NCI-H2081 treated with DMSO at 0.1 percent for 48 hours (cell line): ENCODE measurements at regions not wholly inside any gene's neighbourhood (a gene's known extent, or its start where the extent isn't known, plus 50 kb on each side); places are given as distances from the start of the nearest gene placed in this dataset.
"Not testable (repeated sequence)": the region's sequence is repeated elsewhere in the genome, so short reads cannot be mapped to it uniquely, and the experiment has no call there.

Experiments
- DNase-seq: peaks from one replicate; lab custom pipeline; 2025; lab: John Stamatoyannopoulos, UW

DNA sequence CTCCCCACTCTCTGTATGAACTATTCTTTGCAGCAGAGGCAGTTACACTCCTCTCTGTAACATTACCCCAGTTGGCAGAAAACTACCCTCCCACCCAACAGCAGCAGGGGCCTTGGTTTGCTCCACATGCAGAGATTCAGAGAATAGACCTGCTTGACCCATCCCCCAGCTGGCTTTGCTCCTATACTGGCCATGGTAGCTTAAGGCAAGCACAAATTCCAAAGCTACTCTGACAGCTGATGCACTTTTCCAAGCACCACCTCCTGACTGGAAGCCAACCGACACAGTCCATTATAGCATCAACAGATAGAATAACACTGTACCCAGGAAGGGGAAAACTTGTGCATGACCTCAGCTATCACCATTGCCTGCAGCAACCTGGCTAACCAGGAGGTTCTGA lies 846.5 kb upstream of the NCAM2 start:
- DNase-seq, result no peak

DNA sequence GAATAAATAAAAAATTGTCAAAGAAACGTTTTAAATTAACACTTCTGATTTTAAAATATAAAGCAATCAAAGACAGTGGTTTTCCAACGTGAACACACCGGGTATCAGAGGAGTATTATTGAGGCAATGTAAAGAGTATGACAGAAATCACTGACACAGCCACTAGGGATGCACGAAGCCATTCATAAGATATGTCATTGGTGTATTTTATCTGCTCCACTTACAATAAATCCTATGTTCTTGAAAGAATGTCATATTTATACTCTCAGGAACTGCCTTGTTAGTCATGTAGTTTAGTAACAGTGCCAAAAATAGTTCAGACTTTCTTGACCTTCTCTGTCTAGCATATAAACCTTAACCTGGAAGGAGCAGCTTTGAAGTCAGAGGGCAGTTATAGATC lies 835.0 kb upstream of the NCAM2 start:
- no peak for DNase-seq

DNA sequence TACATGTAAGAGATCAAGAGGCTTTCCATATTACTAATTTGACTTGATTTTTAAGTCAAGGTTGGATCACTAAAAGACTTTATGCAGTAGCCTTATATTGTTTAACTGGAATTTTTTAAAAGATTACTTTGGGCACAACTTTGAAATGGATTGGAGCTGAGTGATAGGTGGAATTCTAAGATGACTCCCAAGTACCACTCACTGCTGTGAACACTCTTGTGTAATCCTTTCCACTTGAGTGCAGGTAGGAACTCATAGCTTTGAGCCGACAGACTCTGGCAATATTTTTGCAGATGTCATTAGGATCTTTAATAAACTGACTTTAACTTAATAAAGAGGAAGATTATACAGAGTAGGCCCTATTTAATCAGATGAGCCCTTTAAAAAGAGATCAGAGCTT lies 831.1 kb upstream of the NCAM2 start:
- DNase-seq, result no peak

- no peak for DNase-seq
These were observed 828.2 kb upstream of the NCAM2 start for GRCh38 chr21:20169812-20170576.

DNA sequence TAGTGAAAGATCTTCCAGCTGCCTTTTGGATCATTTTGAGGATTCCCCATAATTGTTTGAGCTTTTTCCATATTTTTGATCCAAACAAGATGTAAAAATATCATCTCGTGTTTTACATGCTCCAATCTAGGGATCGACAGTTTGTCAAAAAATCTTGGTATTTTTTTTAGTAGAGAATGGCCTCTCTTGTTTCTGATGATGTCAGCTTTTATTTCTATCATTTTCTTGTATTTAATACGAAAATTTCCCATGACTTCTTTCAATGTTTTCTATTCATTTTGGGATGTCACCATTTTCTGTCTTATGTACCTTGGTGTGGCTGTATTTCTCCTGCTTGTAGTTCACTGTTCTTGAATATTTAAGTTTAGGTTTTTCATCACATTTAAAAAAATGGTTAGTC lies 812.0 kb upstream of the NCAM2 start:
- DNase-seq, result no peak

DNA sequence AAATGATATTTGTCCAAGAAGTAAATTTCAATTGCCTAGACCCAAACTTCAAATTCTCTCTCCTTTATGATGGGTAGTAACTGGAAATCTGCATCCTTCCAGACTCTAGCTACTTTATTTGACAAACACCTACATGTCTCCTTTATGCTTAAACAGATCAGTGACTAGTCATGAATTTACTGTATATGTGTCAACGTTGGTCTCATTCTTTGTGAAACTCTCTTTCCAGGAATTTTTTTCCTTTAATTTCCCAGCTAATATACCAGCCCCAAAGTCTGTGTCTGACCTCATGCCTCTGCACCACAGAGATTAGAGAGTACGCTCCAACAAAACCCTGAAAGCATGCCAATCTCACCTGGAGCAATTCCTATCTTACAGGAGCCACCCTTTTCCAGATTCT lies 811.2 kb upstream of the NCAM2 start:
- no peak for DNase-seq

DNA sequence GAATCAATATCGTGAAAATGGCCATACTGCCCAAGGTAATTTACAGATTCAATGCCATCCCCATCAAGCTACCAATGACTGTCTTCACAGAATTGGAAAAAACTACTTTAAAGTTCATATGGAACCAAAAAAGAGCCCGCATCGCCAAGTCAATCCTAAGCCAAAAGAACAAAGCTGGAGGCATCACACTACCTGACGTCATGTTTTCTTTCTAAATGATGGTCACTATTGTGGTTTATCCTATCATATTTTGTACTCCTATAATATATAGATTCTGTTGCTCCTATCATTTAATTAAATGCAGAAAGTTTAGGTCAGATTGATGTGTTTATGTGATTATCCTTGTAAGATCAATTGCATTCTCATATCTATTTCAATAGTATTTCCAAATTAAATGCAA lies 796.9 kb upstream of the NCAM2 start:
- not testable (repeated sequence) for DNase-seq

- no peak for DNase-seq
These were observed 790.9 kb upstream of the NCAM2 start for GRCh38 chr21:20207335-20207734.

GRCh38 chr21:20215959-20216358 lies 782.2 kb upstream of the NCAM2 start:
- DNase-seq, result no peak

GRCh38 chr21:20220586-20220985 lies 777.6 kb upstream of the NCAM2 start:
- no peak for DNase-seq

- DNase-seq, result not testable (repeated sequence)
These were observed 776.2 kb upstream of the NCAM2 start for GRCh38 chr21:20221981-20222380.

DNA sequence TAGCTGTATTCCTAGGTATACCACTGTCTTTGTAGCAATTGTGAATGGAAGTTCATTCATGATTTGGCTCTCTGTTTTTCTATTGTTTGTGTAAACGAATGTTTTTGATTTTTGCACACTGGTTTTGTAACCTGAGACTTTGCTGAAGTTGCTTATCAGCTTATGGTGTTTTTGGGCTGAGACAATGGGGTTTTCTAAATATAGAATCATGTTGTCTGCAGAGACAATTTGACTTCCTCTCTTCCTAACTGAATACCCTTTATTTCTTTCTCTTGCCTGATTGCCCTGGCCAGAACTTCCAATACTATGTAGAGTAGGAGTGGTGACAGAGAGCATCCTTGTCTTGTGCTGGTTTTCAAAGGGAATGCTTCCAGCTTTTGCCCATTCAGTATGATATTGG lies 761.6 kb upstream of the NCAM2 start:
- not testable (repeated sequence) for DNase-seq

DNA sequence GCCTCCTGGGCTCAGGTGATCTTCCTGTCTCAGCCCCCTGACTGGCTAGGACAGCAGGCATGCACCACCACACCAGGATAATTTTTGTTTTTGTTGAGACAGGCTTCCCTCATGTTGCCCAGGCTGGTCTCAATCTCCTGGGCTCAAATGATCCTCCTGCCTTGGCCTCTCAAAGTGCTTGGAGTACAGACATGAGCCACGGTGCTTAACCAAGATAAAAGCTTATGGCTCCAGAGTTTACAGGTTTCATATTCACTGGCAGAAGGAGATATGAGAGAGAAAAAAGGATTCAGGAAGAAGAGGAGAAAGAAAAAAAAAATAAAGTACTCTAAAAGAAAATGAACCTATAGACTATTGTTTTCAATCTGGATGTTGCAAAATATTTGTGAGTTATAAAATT lies 748.8 kb upstream of the NCAM2 start:
- no peak for DNase-seq

- no peak for DNase-seq
These were observed 747.9 kb upstream of the NCAM2 start for GRCh38 chr21:20250337-20250736.

DNA sequence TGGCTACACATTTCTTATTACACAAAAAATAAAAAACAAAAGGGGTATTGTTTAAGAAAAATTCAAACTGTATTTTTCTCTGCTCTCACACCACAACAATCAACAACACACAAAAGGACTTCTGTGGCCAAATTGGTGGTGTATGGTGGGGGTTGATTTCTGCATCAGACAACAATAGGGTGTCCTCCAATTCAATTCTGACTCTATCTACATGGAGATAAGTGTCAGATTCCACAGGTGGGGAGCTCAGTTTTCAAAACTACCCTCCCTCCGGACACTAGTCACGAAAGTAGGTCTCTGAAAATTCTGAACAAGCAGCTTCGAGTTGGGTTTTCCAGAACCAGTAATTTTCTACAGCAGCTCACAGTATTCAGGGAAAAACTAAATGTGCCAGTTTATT lies 744.9 kb upstream of the NCAM2 start:
- DNase-seq, result no peak

DNA sequence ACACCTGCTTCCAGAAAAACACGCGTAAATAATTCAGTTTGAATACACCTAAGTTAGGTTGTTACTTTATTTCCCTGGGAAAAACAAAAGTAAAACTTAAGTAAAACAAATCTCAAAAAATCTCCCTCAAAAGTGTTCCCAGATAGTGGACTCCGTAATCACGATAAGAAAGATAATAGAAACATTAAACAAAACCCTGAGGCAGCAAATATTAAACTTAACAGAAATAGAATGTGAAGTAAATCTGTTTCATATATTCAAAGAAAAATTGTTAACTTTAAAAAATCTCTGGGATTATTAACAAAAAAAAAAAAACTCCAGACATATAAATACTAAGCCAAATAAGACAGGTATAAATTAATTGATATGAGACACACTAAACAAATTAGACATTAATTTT lies 743.2 kb upstream of the NCAM2 start:
- no peak for DNase-seq

DNA sequence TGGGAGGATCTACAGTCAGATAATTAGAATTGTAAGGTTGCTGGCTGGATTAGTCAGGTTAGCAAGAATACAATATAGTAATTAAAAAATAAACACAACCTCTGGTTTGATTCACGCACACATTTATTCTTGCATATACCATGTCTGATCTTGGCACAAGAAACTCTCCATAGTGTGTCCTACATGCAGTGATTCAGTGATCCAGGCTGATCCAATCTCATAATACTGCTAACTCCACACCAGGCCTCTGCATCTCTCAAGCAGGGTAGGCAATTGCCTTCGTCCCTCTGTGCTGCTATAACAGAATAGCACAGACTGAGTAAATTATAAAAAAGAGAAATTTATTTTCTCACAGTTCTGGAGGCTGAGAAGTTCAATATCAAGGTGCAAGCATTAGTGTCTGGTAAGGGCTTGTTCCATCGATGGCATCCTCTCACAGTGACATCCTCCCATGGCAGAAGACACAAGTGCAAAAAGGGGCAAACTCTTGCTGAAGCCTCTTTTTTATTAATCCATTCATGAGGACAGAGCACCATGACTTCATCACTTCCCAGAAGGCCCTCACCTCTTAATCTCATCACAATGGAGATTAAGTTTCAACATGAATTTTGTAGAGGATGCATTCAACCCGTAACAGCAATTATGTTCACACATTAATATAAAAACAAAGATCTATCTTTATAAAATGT lies 741.0 kb upstream of the NCAM2 start:
- DNase-seq, result no peak

DNA sequence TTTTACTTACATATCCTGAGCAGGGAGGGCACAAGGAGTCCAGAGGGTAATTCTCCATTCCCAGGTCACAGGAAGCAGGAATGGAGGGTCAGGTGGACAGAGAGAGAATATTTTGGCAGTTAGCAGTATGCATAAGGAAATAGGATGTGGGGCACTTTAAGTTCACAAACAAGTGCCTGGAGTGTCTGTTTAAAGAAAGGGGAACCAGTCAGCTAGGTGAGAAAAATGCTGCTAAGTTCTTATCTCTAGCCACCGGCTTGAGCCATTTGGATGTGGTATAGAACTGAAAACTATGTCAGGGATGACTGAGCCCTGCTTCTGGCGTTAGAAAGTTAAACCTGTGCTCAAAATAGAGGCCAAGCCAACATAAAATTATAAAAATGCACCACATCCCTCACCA lies 739.7 kb upstream of the NCAM2 start:
- DNase-seq, result no peak

- no peak for DNase-seq
These were observed 739.0 kb upstream of the NCAM2 start for GRCh38 chr21:20259031-20259867.

DNA sequence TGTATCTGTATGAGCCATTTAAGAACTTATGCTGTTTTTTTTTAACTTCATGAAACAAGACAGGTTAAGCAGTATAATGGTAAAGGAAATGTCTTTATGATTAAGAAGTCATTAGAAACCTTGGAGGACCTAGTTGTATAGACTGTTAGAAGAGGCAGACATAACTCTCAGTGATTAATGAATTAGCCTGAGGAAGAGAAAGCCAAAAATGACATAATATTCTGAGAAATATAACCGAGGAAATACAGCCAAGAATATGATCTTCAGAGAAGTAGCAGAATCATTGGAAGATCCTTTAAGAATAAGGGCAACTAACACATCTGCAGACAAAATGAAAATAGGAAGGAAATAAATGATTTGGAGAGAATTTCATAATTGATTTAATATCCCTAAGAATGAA lies 738.1 kb upstream of the NCAM2 start:
- DNase-seq, result no peak

- DNase-seq, result no peak
These were observed 736.8 kb upstream of the NCAM2 start for GRCh38 chr21:20261364-20261763.

DNA sequence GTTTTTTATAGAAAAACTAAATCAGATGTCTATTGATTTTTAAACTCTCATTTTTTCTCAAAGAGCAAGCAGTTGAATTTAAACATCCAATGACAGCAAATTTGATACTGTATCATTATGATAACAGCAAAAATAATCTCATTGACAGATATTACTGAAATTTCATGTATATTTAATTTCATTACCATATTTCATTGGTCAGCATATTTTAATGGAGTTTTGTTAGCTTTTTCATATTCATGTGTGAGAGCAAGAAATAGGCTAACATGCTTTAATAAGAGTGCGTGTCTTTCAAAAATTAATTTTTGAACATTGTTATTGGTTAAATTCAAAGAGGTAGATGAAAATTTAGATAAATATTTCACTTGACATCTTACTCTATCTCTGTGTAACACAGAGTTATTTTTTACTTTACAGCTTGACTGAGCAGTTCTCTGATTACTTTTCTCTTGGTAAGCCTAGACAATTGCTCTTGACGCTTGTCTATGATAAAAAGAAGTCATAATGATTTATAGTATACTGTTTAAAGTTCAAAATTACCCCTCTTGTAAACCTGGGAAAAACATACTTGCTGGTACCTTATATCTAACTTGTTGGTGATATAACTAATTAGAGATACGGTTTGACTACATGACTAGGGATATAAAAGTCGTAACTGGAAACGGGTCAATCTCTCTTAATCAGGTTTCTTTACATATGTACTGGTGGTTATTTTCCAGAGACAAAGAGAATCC lies 732.3 kb upstream of the NCAM2 start:
- no peak for DNase-seq

- no peak for DNase-seq
These were observed 731.8 kb upstream of the NCAM2 start for GRCh38 chr21:20266441-20266710.
